NCI-H1092 (cell line): ENCODE measurements at regions not wholly inside any gene's neighbourhood (a gene's known extent, or its start where the extent isn't known, plus 50 kb on each side); places are given as distances from the start of the nearest gene placed in this dataset.
"Not testable (repeated sequence)": the region's sequence is repeated elsewhere in the genome, so short reads cannot be mapped to it uniquely, and the experiment has no call there.

ENCODE experiments used
- DNase-seq: peaks from one replicate; lab custom pipeline; 2025; lab: John Stamatoyannopoulos, UW

GRCh38 chr5:106818552-106818951 lies 852.2 kb downstream of the EFNA5 start:
- DNase-seq, result no peak

DNA sequence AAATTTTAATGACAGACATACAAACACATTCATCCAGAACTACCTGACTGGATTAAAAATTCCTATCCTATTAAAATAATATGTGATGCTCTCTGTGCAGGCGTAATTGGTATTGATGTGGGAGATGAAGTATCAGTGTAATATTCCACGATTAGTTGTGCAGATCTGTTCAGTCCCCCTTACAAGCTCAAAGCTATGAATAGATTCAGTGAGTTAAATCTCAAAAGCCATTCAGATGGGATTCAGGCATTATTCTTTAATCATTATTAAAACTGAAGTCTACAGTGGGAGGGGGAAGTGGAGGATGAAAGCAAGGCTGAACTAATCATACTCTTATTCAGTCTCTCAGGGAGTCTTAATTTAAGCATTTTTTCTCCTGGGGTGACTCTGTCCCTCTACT lies 855.8 kb downstream of the EFNA5 start:
- DNase-seq, result no peak

DNA sequence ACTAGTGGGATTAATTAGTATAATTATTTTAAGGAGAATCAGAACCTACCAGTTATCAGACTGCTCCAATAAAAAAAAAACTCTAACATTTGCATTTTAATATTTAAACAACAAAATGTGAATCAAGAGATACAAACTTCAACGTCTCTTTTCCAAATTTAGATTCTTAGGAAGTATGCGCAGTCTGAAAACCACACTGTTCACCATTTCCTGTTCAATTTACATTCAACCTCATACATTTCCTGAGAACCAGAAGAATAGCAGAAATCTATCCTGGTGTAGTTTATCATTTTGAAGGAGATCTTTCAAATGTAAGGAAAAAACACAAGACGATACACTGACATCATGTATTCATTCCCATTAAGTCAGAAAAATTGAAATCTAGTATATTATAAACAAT lies 869.2 kb downstream of the EFNA5 start:
- no peak for DNase-seq

DNA sequence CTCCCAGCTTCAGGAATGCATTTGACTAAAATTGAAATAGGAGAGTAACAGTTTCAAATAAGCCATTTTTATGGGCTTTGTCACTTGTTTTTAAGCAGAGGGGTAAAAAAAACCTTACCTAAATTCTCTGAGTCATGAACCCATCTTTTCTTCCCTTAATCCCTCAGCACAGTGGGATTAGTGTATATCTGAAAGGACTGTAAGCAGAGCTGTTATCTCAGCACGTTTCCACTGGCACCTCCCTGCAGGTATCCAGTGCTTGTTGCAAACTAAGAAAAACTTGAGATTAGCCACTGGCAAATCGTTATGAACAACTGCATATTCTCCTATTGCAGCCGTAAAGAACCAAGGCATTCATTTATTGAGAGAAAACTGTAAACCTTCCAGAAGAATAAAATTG lies 872.7 kb downstream of the EFNA5 start:
- DNase-seq, result no peak

DNA sequence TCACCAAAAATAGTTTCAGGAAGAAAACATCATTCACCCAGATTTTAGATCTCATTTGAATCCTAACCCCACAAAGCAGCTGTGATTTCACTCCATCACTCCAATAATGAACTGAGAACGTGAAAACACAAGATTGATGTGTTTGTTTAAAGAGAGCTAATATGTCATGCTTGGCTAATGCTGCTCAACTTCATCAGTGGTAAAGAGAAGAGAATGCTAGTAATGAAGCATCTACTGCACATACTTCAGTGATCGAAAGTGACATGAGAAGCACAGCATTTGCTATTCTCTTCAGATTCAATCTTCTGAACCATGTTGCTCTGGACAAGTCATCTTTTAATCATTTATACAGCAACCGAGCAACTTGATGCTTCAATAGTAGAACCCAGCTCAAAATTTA lies 874.7 kb downstream of the EFNA5 start:
- no peak for DNase-seq

DNA sequence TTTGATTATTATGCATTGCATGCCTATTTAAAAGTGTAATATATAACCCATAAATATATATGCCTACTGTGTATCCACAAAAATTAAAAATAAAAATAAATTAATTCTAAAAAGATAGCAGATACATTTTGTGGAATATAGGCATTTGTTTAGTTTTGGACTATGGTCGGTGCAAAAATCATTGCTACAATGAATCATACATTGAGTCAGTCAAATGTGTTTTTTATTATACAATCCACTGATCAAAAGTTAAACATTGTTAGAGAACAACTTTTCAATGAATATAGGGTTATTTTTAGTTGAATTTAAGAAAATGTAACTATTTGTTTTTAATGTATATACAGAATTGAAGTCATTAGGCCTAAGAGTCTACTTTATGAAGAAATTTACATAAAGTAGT lies 885.9 kb downstream of the EFNA5 start:
- DNase-seq, result no peak

DNA sequence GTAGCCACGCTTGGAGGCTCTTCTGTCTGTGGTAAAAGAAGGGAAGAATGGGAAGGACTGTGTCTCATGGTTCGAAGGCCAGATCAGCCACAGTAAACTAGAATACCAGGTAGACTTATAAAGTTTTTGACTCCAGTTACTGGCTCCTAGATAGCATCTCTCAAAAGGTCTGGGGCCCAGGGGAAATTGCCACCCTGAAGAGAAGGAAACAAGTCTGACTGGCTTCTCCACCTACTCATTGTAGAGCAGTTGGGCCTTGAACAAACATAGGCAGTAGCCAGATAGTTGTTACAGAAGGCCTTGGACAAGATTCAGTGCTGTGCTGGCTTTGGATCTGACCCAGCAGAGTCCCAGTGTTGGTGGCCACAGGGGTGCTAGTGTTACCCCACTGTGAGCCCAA lies 890.4 kb downstream of the EFNA5 start:
- no peak for DNase-seq

- not testable (repeated sequence) for DNase-seq
These were observed 894.2 kb downstream of the EFNA5 start for GRCh38 chr5:106776515-106776914.

DNA sequence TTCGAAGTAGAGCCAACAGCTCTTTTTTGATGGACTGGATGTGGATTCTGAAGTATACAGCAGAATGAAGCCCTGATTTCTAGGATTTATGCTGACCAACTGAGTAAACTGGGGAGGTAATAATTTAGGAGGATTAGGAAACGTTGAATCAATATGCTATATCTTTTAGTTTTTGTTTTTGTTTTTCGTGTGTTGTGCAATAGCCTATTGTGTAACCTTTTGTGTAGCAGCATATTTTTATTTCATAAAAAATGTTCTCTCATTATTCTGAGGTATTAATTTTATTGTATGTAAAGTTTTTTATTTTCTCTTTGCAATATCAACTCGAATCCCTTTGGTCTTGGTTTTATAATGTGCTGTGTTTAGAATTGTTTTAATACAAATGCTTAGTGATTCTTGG lies 902.3 kb downstream of the EFNA5 start:
- no peak for DNase-seq

- DNase-seq, result no peak
These were observed 903.8 kb downstream of the EFNA5 start for GRCh38 chr5:106766916-106767315.

DNA sequence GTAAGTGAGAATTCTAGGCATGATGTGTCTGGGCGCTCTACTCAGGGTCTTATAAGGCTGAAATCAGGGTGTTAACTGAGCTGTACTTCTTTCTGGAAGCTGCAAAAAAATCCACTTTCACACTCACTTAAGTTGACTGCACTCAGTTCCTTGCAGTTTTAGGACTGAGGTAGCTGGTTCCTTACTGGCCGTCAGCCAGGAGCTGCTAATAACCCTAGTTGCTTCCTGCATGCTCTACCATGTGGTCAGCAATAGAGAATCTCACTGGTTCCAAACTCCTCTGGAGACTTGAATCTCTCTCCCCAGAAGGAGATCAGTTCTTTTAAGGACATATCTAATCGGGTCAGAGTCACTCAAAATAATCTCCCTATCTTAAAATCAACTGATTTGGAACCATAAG lies 911.2 kb downstream of the EFNA5 start:
- DNase-seq, result no peak

GRCh38 chr5:106759152-106759551 lies 911.6 kb downstream of the EFNA5 start:
- DNase-seq, result no peak

DNA sequence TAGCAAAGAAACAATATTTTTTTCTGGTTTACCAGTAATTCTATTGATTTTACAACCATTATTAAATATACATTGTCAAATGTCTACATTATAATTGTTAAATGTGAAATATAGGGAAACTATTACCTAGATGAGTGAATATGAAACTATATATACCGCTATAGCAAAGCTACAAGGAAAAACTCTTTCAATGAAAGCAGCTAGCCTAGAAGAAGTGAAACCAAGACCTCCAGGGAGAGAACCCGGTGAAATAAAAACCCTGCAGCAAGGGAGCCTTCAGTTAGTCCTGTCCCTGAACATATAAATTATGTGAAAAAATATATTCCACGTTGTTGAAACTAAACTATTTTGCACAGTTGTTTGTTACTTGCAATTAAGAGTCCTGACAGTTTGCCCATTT lies 913.1 kb downstream of the EFNA5 start:
- no peak for DNase-seq

DNA sequence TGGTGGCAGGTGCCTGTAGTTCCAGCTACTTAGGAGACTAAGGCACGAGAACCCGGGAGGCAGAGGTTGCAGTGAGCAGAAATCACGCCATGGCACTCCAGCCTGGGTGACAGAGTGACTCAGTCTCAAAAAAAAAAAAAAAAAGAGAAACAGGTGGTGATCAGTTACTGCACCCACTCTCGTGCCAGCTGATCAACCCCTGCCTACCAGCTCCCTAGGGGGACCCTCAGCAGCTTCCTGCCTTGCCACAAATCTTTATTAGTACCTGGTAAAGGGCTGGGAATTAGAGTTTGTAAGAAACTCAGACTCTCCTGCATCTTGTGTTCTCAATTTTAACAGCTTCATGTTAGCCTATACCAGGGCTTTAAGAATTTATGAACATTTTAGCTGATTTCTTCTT lies 914.9 kb downstream of the EFNA5 start:
- no peak for DNase-seq

DNA sequence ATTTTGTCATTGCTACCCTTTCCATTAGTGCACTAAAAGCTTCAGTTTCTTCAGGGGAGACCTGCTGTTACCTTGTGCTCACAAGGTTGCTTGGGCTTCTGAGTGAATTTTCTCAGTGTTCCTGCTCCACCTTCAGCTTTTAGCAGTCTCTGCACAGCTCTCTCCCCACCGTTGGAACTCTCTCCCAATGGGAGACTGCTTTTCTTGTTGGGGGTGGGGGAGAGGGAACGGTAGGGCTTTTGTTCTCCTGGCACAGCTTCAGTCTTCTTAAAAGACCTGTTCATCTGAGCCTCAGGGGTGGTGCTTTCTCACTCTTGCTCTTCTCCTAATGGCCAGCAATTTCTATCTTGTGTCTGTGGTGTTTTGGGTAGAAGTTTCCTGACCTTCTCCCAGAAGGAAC lies 915.7 kb downstream of the EFNA5 start:
- no peak for DNase-seq

DNA sequence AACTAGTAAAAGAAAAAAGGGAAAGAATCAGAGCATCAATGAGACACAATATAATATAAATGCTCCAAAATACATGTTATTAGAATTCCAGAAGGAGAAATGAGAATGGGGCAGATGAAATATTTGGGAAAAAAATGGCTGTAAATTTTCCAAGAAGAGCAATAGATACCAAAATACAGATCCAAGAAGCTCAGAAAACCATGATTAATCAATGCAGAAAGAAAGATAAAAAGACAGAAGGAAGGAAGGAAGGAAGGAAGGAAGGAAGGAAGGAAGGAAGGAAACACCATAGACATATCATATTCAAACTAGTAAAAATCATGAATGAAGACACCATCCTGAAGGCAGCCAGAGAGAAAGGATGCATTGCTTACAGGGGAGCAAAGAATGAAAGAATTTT lies 920.9 kb downstream of the EFNA5 start:
- no peak for DNase-seq

DNA sequence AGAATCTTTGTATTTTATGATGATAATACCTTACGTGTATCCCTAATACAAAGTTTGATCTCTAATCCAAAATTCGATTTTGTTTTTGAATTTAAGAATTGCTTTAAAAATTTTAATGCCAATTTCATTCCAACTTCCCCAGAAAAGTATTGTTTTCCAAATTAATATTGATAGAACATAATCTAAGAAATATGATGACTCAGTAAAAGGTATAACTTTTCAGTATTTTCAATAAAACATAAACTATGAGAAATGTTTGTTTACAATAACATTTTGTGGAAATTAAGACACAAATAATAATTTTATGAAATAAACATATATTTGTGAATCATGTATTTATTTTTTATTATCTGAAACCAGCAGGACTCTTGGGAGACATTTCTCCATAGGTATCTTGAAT lies 931.6 kb downstream of the EFNA5 start:
- DNase-seq, result no peak

DNA sequence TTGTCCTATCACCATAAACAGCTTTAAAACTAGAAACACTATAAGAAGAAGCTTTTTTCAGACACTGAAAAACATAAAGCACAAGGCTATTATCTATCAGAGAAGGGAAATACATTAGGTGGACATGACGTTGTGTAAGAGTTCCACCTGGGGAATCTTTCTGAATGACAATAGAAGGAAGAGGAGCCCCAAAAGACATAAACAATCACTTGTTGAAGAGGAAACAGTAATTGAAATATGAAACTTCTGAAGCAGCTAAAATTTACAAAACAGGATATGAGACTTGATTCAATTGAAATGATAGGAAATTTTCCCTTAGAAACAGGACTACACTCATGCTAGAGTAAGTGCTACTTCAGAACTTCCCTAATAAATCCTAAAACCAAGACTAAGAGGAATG lies 933.6 kb downstream of the EFNA5 start:
- DNase-seq, result no peak

DNA sequence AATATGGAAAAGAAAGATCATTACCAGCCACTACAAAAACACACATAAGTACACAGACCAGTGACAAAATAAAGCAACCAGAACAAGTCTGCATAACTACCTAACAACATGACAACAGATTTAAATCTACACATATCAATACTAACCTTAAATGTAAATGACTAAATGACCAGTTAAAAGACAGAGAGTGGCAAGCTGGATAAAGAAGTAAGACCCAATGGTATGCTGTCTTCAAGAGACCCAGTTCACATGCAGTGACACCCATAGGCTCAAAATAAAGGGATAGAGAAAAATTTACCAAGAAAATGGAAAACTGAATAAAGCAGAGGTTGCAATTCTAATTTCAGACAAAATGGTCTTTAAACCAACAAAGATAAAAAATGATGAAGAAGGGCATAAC lies 938.1 kb downstream of the EFNA5 start:
- DNase-seq, result no peak

DNA sequence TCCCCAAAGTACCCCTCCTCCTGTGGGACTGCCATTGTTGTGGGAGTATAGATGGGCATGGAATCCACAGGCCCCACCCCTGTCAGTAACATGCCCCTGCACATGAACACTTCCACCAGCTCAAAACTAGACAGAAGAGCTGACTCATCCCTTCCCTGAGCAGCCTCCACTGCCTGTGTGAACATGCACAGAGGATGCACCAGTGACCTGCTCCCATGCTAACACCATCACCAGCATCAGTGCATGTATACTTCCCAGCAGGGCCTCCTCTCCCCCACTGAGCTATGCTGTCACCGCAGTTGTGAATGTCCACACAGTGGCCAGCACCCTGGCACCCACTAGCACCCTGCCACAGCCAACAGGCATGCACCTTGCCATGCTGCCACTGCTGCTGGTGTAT lies 939.8 kb downstream of the EFNA5 start:
- no peak for DNase-seq

DNA sequence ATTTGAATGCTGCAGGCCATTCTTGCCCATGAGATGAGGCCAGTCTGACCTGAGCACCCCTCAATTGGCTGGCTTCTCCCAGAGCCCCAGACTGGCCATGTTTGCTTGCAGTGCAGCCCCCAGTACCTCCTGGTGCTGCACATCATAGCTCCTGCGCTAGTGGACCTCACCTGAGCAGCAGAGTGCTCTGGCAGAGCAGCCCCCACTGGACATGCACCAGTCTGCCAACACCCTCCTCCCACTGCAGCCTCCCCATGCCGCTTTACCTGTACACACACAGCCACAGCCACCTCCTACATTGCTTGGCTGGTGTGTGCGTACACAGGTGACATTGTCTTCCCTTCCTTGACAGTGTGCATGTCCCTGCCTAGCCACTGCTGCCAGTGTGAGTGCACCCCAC lies 940.2 kb downstream of the EFNA5 start:
- no peak for DNase-seq

DNA sequence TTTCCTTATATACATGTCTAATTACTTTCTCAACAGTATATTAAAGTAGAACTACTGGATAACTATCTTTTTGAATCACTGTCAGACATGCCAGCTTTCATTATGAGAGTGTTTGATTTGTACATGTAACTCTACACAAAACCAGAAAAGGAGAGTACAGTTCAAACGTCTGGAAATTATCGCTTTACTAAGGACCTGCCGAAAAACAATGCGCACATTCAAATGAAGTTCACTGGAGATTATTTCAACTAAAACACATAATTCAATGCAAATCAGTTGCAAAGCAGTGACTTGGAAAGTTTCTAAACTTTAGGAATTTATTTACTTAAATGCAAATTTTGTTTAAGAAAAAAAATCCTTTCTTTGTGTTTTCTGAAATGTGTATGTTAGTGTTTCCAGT lies 942.5 kb downstream of the EFNA5 start:
- DNase-seq, result no peak

DNA sequence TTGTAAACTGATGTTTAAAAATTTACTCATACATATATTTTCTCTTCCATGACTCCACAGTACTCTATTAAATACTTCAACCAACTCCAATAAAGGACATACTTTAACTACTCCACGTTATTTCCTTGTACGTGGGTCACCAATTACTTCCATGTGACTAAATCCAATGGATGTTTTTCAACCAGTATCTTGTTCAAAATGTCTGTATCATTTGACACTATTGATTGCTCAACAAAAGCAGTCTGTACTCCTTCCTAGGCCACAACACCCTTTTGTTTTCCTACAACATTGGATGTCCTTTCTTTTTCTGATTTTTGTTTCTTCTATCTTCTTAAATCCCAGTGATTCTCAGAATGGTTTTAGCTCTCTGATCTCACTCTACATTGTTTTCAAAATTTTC lies 943.7 kb downstream of the EFNA5 start:
- DNase-seq, result no peak

DNA sequence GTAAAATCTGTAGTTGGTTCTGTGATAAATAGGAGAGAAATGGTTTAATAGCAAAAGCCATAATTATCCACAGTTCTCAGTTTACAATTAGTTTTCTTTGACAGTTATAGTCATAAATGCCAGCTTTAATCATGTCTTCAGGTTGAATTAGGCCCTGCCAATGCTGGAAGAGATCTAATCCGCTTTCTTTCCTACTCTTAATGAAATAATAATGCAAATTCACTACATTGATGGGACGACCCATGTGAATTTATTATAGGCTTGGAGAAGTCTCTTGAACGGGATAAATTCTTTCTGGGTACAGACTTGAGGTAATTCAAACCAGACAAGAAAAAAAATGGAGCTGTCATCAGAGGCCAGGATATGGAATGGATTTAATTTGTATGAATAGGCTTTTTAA lies 950.4 kb downstream of the EFNA5 start:
- no peak for DNase-seq

GRCh38 chr5:106699796-106700195 lies 970.9 kb downstream of the EFNA5 start:
- no peak for DNase-seq
